NCI-H187 treated with DMSO at 0.1 percent for 48 hours (cell line): ENCODE measurements at regions not wholly inside any gene's neighbourhood (a gene's known extent, or its start where the extent isn't known, plus 50 kb on each side); places are given as distances from the start of the nearest gene placed in this dataset.
"Not testable (repeated sequence)": the region's sequence is repeated elsewhere in the genome, so short reads cannot be mapped to it uniquely, and the experiment has no call there.

Experiments
- DNase-seq: peaks from one replicate; lab custom pipeline; 2025; lab: John Stamatoyannopoulos, UW

- no peak for DNase-seq
These were observed 306.9 kb downstream of the BCL11A start for GRCh38 chr2:60246583-60246982.

- DNase-seq = no peak
These were observed 319.0 kb downstream of the BCL11A start for GRCh38 chr2:60234274-60234986.

- no peak for DNase-seq
These were observed 322.9 kb downstream of the BCL11A start for GRCh38 chr2:60230596-60230995.

GRCh38 chr2:60230037-60230436 lies 323.4 kb downstream of the BCL11A start:
- no peak for DNase-seq

GRCh38 chr2:60226943-60227342 lies 326.5 kb downstream of the BCL11A start:
- DNase-seq = no peak

GRCh38 chr2:60226191-60226590 lies 327.3 kb downstream of the BCL11A start:
- DNase-seq = no peak

GRCh38 chr2:60223859-60224258 lies 329.6 kb downstream of the BCL11A start:
- no peak for DNase-seq

- DNase-seq = no peak
These were observed 332.4 kb downstream of the BCL11A start for GRCh38 chr2:60221098-60221497.

- DNase-seq = no peak
These were observed 333.9 kb downstream of the BCL11A start for GRCh38 chr2:60219536-60219935.

- no peak for DNase-seq
These were observed 336.9 kb downstream of the BCL11A start for GRCh38 chr2:60216452-60216995.

GRCh38 chr2:60215386-60215901 lies 338.0 kb downstream of the BCL11A start:
- no peak for DNase-seq

- no peak for DNase-seq
These were observed 338.9 kb downstream of the BCL11A start for GRCh38 chr2:60214626-60214875.

GRCh38 chr2:60213865-60214625 lies 339.4 kb downstream of the BCL11A start:
- DNase-seq = no peak

- no peak for DNase-seq
These were observed 341.1 kb downstream of the BCL11A start for GRCh38 chr2:60212181-60212945.

GRCh38 chr2:60189006-60189405 lies 364.4 kb downstream of the BCL11A start:
- DNase-seq = not testable (repeated sequence)

GRCh38 chr2:60175290-60175689 lies 378.2 kb downstream of the BCL11A start:
- DNase-seq = no peak

- DNase-seq = no peak
These were observed 379.3 kb downstream of the BCL11A start for GRCh38 chr2:60174146-60174545.

GRCh38 chr2:60172801-60173200 lies 380.7 kb downstream of the BCL11A start:
- no peak for DNase-seq

- no peak for DNase-seq
These were observed 383.2 kb downstream of the BCL11A start for GRCh38 chr2:60170272-60170671.

GRCh38 chr2:60168247-60168646 lies 385.2 kb downstream of the BCL11A start:
- DNase-seq = no peak

GRCh38 chr2:60167089-60167488 lies 386.4 kb downstream of the BCL11A start:
- no peak for DNase-seq

GRCh38 chr2:60163691-60164090 lies 389.8 kb downstream of the BCL11A start:
- no peak for DNase-seq

GRCh38 chr2:60159519-60159918 lies 393.9 kb downstream of the BCL11A start:
- no peak for DNase-seq
